Kidney (tissue), 13 donors: ENCODE measurements at regions not wholly inside any gene's neighbourhood (a gene's known extent, or its start where the extent isn't known, plus 50 kb on each side); places are given as distances from the start of the nearest gene placed in this dataset.

Source experiments
- DNase-seq, 5 donors: peaks; one replicate each; pipeline ENCODE4 v3.0.0-alpha.2; 2013 to 2020
- FAIRE-seq: peaks from 2 replicates; lab custom pipeline; 2012; peaks lifted over from hg19 to GRCh38; lab: Jason Lieb, UNC
- H3K27ac ChIP-seq, 2 donors: one replicate each; pipeline ENCODE4 v1.7.0; 2013; ENCODE audit warnings: low read depth in 2 of 2, low read length in 2 of 2, inconsistent platforms in 1 of 2
- H3K27me3 ChIP-seq: one replicate; pipeline ENCODE4 v1.7.1; 2013; ENCODE audit warnings: low read length, inconsistent platforms; ENCODE audit not compliant: control insufficient read depth, insufficient read depth
- H3K36me3 ChIP-seq, 3 donors: one replicate each; pipeline versions ENCODE4 v1.7.0 to v1.7.1; 2013; ENCODE audit warnings: low read length in 3 of 3, control low read depth in 1 of 3, inconsistent platforms in 1 of 3; ENCODE audit not compliant: insufficient read depth in 3 of 3, control insufficient read depth in 2 of 3
- H3K4me1 ChIP-seq, 3 donors: one replicate each; pipeline versions ENCODE4 v1.7.0 to v1.7.1; 2013; ENCODE audit warnings: low read length in 3 of 3, inconsistent platforms in 1 of 3, low read depth in 1 of 3; ENCODE audit not compliant: control insufficient read depth in 2 of 3, insufficient read depth in 2 of 3
- H3K4me3 ChIP-seq, 3 donors: one replicate each; pipeline versions ENCODE4 v1.7.0 to v1.8.1; 2013; ENCODE audit warnings: low read length in 3 of 3, control low read depth in 1 of 3, inconsistent platforms in 1 of 3
- H3K9ac ChIP-seq, 3 donors: one replicate each; pipeline versions ENCODE4 v1.7.0 to v1.7.1; 2013; ENCODE audit warnings: low read length in 3 of 3, control low read depth in 1 of 3, inconsistent platforms in 1 of 3
- H3K9me3 ChIP-seq, 3 donors: one replicate each; pipeline versions ENCODE4 v1.7.0 to v1.7.1; 2013; ENCODE audit warnings: low read length in 3 of 3, control low read depth in 1 of 3, inconsistent platforms in 1 of 3; ENCODE audit not compliant: control insufficient read depth in 2 of 3, insufficient read depth in 1 of 3
- CTCF ChIP-seq: IDR thresholded peaks from 3 replicates; pipeline ENCODE4 v1.5.1; 2012; ENCODE audit warnings: mild to moderate bottlenecking, moderate library complexity, borderline replicate concordance; ENCODE audit not compliant: insufficient read depth; ENCODE audit errors: extremely low read depth
- intact Hi-C: fragments of 100-400 bp; cut with DNase I; formaldehyde crosslinking; loops from one replicate; pipeline ENCODE4 v1.11.1; 2022
- donor health status: control.
- donor health status: control.
- donor health status: control.
- donor health status: control.
- donor health status: control.
- donor health status: DM: yes; HTN: yes; CAD: no.
- donor health status: Normal renal cell carcinoma (clear cell type).

- Histone ChIP-seq H3K9ac (no peak overlapping the region), H3K4me3 (no peak overlapping the region), H3K36me3 (no peaks in the 10 kb centered on the region), H3K27me3 (no peaks in the 10 kb centered on the region), H3K4me1 (no peaks in the 10 kb centered on the region), H3K27ac (no peak overlapping the region), H3K9me3 (no peaks in the 10 kb centered on the region)
- FAIRE-seq: no peak
- DNase-seq: peak in 1 of 5 donors; percentile 49
- intact Hi-C loops: no loop called here
- TF ChIP-seq CTCF: no peak
Measured at GRCh38 chr16:54231919-54232318, 54.7 kb downstream of the IRX3 start.

GRCh38 chr16:54231336-54231735, 55.3 kb downstream of the IRX3 start:
- H3K4me3 ChIP-seq: no peak overlapping the region
- no peak for TF ChIP-seq CTCF
- H3K4me1 ChIP-seq: no peaks in the 10 kb centered on the region
- no peak overlapping the region for H3K27ac ChIP-seq
- DNase-seq: no peak
- intact Hi-C loops: no loop called here
- no peaks in the 10 kb centered on the region for H3K9me3 ChIP-seq
- H3K27me3 ChIP-seq: no peaks in the 10 kb centered on the region
- no peaks in the 10 kb centered on the region for H3K36me3 ChIP-seq
- no peak overlapping the region for H3K9ac ChIP-seq
- FAIRE-seq: no peak

- H3K4me3 ChIP-seq: no peak overlapping the region
- no peaks in the 10 kb centered on the region for H3K27me3 ChIP-seq
- no peak for DNase-seq
- no peaks in the 10 kb centered on the region for H3K9me3 ChIP-seq
- no peaks in the 10 kb centered on the region for H3K36me3 ChIP-seq
- intact Hi-C loops: no loop called here
- no peaks in the 10 kb centered on the region for H3K4me1 ChIP-seq
- no peak overlapping the region for H3K9ac ChIP-seq
- no peak for TF ChIP-seq CTCF
- FAIRE-seq: no peak
- no peak overlapping the region for H3K27ac ChIP-seq
Measured at GRCh38 chr16:54228325-54228724, 58.3 kb downstream of the IRX3 start.
